RWPE2 (cell line): ENCODE measurements at regions not wholly inside any gene's neighbourhood (a gene's known extent, or its start where the extent isn't known, plus 50 kb on each side); places are given as distances from the start of the nearest gene placed in this dataset.

Experiments
- ATAC-seq: fragments of 200-7000 bp; cut with Tn5 transposase; 3 replicates; pipeline ENCODE4 v1.9.1; 2021; ENCODE audit warnings: low read depth
- DNase-seq: peaks from one replicate; pipeline ENCODE4 v3.0.0-alpha.2; 2020; ENCODE audit warnings: low spot score
- H3K27ac ChIP-seq: fragments of 450-650 bp; 2 replicates; pipeline ENCODE4 v1.5.1; 2017; ENCODE audit warnings: mild to moderate bottlenecking; ENCODE audit not compliant: poor library complexity, severe bottlenecking
- H3K27me3 ChIP-seq: fragments of 250-450 bp; sonication (Bioruptor Pico); 2 replicates; pipeline ENCODE4 v1.5.1; 2021; ENCODE audit warnings: mild to moderate bottlenecking, moderate library complexity; ENCODE audit not compliant: insufficient read depth, poor library complexity, severe bottlenecking
- H3K36me3 ChIP-seq: fragments of 250-450 bp; sonication (Bioruptor Pico); 2 replicates; pipeline ENCODE4 v1.5.1; 2020; ENCODE audit warnings: low read depth, mild to moderate bottlenecking, moderate library complexity
- H3K4me1 ChIP-seq: fragments of 250-450 bp; sonication (Bioruptor Pico); 2 replicates; pipeline ENCODE4 v1.5.1; 2021; ENCODE audit warnings: mild to moderate bottlenecking, moderate library complexity; ENCODE audit not compliant: insufficient read depth, poor library complexity, severe bottlenecking
- H3K4me3 ChIP-seq: fragments of 250-450 bp; sonication (Bioruptor Pico); 2 replicates; pipeline ENCODE4 v1.5.1; 2021; ENCODE audit warnings: mild to moderate bottlenecking, moderate library complexity; ENCODE audit not compliant: severe bottlenecking
- H3K9me3 ChIP-seq: fragments of 250-450 bp; sonication (Bioruptor Pico); 2 replicates; pipeline ENCODE4 v1.5.1; 2021; ENCODE audit warnings: mild to moderate bottlenecking, moderate library complexity; ENCODE audit not compliant: severe bottlenecking
- TF ChIP-seq, protein P1 (sequence below): fragments of 450-650 bp; IDR thresholded peaks from one replicate; pipeline ENCODE4 v1.5.1; 2017; ENCODE audit warnings: mild to moderate bottlenecking, moderate library complexity; ENCODE audit not compliant: poor library complexity, severe bottlenecking

GRCh38 chr9:29012911-29013310, 1439.6 kb upstream of the C9orf72 start:
- H3K4me1 ChIP-seq = no peaks in the 10 kb centered on the region
- H3K4me3 ChIP-seq = no peak overlapping the region
- H3K9me3 ChIP-seq = no peaks in the 10 kb centered on the region
- ATAC-seq = no peak
- no peak overlapping the region for H3K27ac ChIP-seq
- TF ChIP-seq, protein P1, sequence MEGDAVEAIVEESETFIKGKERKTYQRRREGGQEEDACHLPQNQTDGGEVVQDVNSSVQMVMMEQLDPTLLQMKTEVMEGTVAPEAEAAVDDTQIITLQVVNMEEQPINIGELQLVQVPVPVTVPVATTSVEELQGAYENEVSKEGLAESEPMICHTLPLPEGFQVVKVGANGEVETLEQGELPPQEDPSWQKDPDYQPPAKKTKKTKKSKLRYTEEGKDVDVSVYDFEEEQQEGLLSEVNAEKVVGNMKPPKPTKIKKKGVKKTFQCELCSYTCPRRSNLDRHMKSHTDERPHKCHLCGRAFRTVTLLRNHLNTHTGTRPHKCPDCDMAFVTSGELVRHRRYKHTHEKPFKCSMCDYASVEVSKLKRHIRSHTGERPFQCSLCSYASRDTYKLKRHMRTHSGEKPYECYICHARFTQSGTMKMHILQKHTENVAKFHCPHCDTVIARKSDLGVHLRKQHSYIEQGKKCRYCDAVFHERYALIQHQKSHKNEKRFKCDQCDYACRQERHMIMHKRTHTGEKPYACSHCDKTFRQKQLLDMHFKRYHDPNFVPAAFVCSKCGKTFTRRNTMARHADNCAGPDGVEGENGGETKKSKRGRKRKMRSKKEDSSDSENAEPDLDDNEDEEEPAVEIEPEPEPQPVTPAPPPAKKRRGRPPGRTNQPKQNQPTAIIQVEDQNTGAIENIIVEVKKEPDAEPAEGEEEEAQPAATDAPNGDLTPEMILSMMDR = no peak
- no peak for DNase-seq
- H3K36me3 ChIP-seq = no peaks in the 10 kb centered on the region
- H3K27me3 ChIP-seq = no peaks in the 10 kb centered on the region

- no peak overlapping the region for H3K4me3 ChIP-seq
- H3K9me3 ChIP-seq = no peaks in the 10 kb centered on the region
- H3K27ac ChIP-seq = no peak overlapping the region
- no peaks in the 10 kb centered on the region for H3K27me3 ChIP-seq
- no peaks in the 10 kb centered on the region for H3K36me3 ChIP-seq
- TF ChIP-seq, protein P1 = no peak
- no peaks in the 10 kb centered on the region for H3K4me1 ChIP-seq
- ATAC-seq (no peak), DNase-seq (no peak)
Measured at GRCh38 chr9:29021632-29022031, 1448.4 kb upstream of the C9orf72 start.

GRCh38 chr9:29038332-29038731, 1465.1 kb upstream of the C9orf72 start:
- Histone ChIP-seq H3K27me3 (no peaks in the 10 kb centered on the region), H3K36me3 (no peaks in the 10 kb centered on the region), H3K4me1 (peaks cover 10% of the 10 kb centered on the region), H3K27ac (no peak overlapping the region), H3K9me3 (no peaks in the 10 kb centered on the region), H3K4me3 (no peak overlapping the region)
- TF ChIP-seq, protein P1 = no peak
- no peak for ATAC-seq
- no peak for DNase-seq

DNA sequence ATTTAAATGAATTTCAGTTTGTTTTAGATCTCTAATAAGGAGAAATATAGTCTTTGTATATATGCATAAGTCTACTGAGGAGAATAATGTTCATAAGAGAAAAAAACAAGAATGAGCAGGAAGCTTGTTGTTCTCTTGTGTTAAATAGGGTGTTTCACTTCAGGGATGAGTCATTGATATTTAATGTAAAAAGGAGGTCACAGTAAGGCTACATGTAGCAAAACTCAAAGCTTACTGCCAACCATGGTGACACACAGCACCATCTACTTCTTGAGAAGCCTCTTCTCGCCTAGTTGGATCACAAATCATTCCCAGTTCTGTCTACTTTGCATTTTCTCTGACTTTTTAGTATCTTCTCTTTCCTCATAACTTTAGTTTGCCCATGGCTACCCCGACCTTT, 1466.0 kb upstream of the C9orf72 start:
- Histone ChIP-seq H3K27ac (no peak overlapping the region), H3K27me3 (no peaks in the 10 kb centered on the region), H3K9me3 (no peaks in the 10 kb centered on the region), H3K4me3 (no peak overlapping the region), H3K36me3 (no peaks in the 10 kb centered on the region), H3K4me1 (peaks cover 10% of the 10 kb centered on the region)
- peak; percentile 67 for ATAC-seq
- TF ChIP-seq, protein P1 = no peak
- DNase-seq = no peak

DNA sequence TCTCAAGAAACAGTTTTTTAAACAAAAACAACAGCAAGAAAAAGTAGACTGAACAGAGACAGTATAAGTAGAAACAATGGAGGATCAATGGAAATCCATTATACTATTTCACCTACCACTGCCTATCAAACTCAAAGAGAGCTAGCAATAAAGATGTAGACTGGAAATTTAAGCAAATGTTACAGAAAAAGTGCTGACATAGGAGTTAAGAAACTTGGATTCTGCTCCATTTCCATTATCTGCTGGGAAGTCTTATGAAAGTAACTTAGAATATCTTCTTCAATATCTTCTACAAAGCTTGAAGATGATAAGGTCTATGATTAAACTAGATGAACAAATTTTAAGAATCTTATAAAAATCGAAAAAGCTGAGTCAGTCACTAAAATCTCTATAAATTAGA, 1469.8 kb upstream of the C9orf72 start:
- H3K4me3 ChIP-seq = no peak overlapping the region
- H3K27ac ChIP-seq = no peak overlapping the region
- ATAC-seq = no peak
- peaks cover 20% of the 10 kb centered on the region for H3K4me1 ChIP-seq
- no peaks in the 10 kb centered on the region for H3K27me3 ChIP-seq
- TF ChIP-seq, protein P1 = no peak
- DNase-seq = no peak
- H3K9me3 ChIP-seq = no peaks in the 10 kb centered on the region
- H3K36me3 ChIP-seq = no peaks in the 10 kb centered on the region
